GM12872 (cell line): ENCODE measurements at regions not wholly inside any gene's neighbourhood (a gene's known extent, or its start where the extent isn't known, plus 50 kb on each side); places are given as distances from the start of the nearest gene placed in this dataset.

Experiments
- TF ChIP-seq, protein P1 (sequence below): IDR thresholded peaks from 3 replicates; pipeline ENCODE4 v1.5.1; 2011; ENCODE audit warnings: low read depth, mild to moderate bottlenecking, low read length, moderate library complexity; ENCODE audit not compliant: insufficient read depth

DNA sequence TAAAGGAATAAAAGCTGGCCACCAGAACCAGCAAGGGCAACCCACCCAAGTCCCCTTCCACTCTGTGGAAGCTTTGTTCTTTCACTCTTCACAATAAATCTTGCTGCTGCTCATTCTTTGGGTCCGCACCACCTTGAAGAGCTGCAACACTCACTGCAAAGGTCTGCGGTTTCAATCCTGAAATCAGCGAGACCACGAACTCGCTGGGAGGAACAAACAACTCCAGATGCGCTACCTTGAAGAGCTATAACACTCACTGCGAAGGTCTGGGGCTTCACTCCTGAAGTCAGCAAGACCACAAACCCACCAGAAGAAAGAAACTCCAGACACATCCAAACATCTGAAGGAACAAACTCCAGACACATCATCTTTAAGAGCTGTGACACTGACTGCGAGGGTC, 365.2 kb upstream of the LUZP2 start:
- TF ChIP-seq, protein P1, sequence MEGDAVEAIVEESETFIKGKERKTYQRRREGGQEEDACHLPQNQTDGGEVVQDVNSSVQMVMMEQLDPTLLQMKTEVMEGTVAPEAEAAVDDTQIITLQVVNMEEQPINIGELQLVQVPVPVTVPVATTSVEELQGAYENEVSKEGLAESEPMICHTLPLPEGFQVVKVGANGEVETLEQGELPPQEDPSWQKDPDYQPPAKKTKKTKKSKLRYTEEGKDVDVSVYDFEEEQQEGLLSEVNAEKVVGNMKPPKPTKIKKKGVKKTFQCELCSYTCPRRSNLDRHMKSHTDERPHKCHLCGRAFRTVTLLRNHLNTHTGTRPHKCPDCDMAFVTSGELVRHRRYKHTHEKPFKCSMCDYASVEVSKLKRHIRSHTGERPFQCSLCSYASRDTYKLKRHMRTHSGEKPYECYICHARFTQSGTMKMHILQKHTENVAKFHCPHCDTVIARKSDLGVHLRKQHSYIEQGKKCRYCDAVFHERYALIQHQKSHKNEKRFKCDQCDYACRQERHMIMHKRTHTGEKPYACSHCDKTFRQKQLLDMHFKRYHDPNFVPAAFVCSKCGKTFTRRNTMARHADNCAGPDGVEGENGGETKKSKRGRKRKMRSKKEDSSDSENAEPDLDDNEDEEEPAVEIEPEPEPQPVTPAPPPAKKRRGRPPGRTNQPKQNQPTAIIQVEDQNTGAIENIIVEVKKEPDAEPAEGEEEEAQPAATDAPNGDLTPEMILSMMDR, result no peak

DNA sequence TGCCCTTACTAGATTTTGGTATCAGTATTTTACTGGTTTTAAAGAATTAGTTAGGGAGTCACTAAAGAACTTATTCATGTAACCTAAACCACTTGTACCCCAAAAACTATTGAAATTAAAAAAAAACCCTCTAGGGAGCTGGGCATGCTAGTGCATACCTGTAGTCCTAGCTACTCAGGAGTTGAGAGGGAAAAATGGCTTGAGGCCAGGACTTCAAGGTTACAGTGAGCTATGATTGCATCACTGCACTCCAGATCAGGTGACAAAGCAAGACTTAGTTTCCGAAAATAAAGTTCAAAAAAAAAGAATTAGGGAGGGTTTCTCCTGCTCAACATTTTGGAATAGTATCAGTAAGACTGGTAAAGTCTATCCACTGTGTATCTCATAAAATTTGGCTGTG, 364.4 kb upstream of the LUZP2 start:
- TF ChIP-seq, protein P1, result no peak

DNA sequence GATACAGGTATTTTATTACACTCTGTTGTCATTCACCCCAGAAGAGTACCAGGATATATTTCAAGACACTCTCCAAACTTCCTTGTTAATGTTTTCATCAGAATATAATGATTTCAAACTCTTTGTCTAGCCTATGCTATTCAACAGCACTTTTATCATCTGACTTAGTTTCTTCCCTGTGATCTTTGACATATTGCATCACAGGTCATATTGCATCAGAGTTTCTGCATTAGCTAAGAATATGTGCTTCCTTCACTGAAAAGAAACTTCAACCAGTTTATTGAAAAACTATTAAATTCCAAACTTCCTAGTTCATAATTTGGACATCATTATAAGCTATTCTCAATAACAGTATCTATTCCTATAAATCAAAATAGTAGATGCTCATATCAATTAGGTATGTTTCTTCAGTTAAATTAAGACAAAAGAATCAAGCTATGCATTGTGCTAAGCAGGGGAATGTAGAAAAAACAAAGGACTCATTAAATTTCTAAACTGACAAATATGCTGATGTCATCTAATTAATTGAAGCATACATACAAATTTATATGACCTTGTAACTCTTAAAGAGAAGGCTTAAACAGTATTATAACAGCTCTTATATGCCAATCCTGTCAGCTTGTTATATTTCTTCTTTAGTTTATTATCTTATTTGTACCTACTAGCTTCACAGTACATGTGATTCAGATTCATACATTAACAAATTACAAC, 361.8 kb upstream of the LUZP2 start:
- TF ChIP-seq, protein P1, result no peak

DNA sequence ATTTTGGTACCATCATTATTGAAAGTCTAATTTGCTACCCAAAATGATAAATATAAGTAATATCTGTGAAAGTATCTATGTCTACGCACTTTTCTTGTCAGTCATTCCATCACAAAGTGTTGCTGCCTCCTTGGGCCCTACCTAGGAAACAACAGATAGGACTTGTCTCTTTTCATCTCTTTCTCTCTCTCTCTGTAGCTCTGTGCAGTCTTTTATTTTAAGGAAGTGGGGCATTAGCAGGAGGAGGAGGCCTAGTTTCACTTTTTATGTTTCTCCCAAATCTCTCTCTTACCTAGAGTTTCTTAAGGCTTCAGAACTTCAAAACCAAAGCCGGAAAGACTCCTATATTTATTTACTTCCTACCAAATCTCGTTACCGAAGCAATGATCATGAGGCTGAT, 354.8 kb upstream of the LUZP2 start:
- TF ChIP-seq, protein P1, result no peak

DNA sequence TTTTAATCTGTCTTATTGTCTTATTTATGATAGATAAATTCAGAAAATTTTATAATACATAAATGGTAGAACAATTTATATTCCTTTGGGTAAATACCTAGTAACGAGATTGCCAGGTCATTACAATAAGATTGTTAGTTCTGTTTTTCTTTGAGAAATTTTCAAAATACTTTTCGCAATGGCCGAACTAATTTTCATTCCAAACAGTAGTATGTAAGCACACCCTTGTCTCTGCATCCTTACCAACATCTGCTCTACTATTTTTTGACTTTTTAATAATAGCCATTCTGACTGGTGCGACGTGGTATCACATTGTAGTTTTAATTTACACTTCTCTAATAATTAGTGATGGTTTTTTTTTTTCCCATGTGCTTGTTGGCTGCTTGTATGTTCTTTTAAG, 351.4 kb upstream of the LUZP2 start:
- TF ChIP-seq, protein P1, result no peak

DNA sequence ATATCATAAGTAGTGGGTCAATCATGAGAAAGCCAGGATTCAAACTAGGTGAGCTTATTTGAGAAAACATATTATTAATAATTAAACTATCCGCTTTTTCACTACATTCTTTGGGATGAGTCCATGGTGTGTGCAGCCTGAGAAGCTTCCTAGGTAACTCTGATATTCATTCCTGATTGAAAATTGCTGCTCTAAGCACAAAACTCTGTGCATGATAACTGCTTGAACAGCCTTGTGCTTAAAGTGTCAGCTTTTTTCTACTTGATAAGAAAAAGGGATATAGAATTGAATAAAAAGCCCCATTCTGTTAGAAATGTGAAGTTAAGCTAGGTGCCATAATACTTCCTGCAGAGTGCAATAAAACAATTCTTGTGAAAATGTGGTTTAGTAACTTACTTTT, 343.5 kb upstream of the LUZP2 start:
- TF ChIP-seq, protein P1, result no peak

DNA sequence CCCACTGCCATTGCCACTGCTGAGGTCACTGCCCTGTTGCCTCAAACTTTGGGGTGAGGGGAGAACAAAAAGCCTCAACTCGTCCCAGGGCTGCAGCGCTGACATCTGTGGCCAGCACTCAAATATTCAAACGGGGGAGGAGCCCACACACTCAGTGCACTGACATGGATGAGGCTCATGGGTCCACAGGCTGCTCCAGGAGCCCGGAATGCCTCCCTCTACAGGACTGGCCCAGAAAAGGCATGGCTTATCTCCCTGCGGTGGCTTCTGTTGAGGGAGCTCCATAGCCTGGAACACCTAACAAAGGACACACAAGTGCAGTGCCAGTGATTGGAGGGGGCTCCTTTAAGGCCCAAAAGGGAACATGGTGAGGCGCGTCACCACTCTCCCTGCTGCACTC, 341.1 kb upstream of the LUZP2 start:
- TF ChIP-seq, protein P1, result no peak
